Stimulated activated CD4-positive, alpha-beta T cell treated with anti-CD3 and anti-CD28 coated beads, Interleukin-4, amount 100 ng/mL, for 4 hours (primary cell): ENCODE measurements at regions not wholly inside any gene's neighbourhood (a gene's known extent, or its start where the extent isn't known, plus 50 kb on each side); places are given as distances from the start of the nearest gene placed in this dataset.

Source experiments
- DNase-seq, 2 experiments: peaks; one replicate each; pipeline ENCODE4 v3.0.0-alpha.2; 2020

DNA sequence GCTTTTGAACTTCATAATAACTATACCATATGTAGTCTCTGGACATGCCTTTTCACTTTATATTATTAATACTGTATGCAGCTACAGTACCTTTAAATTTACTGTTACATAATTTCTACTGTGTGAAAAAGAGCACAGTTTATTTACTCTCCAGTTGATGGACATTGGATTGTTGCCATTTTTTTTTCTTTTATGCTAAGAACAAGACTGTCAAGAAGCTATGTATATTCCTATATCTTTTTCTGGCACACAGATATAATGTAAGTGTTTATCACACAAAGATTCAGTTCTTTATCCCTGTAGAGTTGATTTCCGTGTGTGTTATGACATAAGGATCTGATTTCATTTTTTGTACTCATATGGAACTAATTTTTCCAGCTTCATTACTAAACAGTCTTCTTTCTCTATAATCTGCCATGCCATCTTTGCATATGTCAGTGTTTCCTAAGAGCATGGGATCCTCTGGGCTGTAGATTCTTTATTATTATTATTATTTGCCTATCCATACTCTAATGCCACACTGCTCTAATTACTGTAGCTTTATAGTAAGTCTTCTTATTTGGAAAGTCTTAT, 593.0 kb upstream of the ATP2B1 start:
- DNase-seq, result no peak

GRCh38 chr12:90301095-90301494, 592.5 kb upstream of the ATP2B1 start:
- DNase-seq, result no peak

GRCh38 chr12:90299666-90300065, 591.0 kb upstream of the ATP2B1 start:
- no peak for DNase-seq

GRCh38 chr12:90299121-90299520, 590.5 kb upstream of the ATP2B1 start:
- DNase-seq, result no peak

DNA sequence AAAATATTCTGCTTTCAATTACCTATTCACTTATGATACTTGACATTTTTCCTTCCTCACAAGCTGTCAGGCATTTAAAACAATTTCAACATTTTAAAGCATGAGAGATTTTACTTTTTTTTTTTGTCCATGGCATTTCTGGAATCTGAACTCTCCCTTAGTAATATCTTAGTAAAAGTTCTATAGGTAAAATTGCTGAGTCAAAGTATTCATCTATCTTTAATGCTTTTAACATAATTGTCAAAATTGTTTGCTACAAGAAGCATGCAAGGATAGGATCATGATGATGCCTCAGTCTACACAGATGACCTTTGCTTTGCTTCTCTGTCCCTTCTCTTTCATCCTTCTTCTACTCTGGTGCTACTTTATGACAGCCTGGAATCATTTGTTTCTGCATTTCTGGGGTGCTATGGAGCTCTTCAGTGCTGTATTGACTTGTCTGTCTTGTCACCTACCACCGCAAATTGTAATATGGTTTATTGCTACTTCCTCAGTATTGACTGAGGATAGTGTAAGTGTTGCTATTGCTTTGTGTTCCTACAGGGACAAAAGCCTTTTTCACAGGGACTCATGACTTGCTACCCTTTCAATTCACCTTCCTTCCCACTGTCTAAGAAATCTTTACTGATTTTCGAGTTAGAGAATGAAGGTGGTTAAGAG, 589.8 kb upstream of the ATP2B1 start:
- DNase-seq, result no peak

GRCh38 chr12:90295858-90296257, 587.2 kb upstream of the ATP2B1 start:
- no peak for DNase-seq

DNA sequence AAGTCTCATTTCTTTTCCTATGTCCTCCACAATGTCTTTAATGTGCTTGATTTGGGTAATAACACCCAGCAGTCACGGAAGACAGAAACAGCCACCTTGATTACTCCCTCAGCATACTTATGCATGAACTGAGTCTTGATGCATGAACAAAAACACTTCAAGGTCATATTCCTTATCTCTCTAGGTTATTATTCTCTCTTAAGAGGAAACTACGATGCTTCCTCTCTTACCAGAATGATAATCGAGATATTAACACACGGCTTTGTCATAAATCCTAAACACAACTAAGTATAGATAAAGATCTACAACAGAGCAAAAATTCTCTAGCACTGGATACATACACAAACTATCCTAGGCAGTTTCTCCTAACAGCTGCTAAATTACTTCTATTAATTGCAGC, 583.5 kb upstream of the ATP2B1 start:
- DNase-seq, result no peak

DNA sequence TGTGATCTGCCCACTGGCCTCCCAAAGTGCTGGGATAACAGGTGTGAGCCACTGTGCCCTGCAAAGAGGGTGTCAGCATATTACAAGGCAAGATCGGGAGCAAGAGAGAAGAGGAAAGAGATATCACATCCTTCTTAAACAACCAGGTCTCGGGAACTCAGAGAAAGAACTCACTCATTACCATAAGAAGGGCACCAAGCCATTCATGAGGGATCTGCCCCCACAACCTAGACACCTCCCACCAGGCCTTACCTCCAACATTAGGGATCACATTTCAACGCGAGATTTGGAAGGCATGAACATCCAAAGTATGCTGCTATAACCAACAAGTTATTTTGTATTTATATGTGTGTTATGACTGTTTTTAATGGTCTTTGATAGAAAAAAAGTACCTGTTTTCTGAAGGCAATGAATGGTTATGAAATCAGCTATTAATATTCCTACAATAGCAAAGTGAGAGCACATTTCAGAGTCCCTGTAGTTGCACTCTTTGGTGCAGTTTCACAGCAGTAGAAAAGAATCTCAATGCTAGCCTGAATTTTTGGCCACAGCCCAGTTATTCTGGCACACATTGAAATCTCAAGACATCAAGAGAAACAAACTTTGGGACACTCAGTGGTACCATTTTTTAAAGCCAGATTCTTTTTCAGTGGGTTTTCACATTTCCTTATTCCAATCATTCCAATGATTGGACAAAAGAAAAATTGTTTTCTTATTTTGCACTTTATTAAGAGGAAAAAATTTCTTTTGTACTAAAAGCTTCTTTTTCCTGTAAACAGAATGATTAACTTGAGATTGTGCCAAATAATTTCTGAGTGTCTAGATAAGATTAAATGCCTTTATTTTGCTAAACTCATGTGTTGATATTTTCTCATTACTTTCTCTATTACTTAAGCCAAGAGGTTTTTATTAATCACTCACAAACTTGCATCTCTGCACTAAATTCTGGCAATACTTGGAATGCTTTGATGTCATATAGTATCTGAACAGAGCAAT, 582.6 kb upstream of the ATP2B1 start:
- DNase-seq, result no peak

DNA sequence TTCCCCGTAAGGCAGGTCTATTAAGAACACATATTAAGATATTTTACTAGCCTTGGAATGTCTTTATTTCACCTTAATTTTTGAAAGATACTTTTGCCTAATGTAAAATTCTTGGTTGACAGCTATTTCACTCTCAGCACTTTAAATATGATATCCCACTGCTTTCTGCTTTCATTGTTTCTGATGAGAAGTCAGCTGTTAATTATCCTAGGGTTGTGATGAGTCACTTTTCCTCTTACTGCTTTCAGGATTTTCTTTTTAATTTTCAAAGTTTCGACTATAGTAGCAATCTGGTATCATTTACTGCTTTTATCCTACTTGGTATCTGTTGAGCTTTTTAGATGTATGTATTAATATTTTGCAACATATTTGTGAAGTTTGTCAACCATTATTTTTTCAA, 578.9 kb upstream of the ATP2B1 start:
- DNase-seq, result no peak

- no peak for DNase-seq
Measured at GRCh38 chr12:90281154-90281868, 572.7 kb upstream of the ATP2B1 start.

GRCh38 chr12:90280564-90281058, 572.0 kb upstream of the ATP2B1 start:
- no peak for DNase-seq

GRCh38 chr12:90280033-90280432, 571.4 kb upstream of the ATP2B1 start:
- DNase-seq, result no peak

DNA sequence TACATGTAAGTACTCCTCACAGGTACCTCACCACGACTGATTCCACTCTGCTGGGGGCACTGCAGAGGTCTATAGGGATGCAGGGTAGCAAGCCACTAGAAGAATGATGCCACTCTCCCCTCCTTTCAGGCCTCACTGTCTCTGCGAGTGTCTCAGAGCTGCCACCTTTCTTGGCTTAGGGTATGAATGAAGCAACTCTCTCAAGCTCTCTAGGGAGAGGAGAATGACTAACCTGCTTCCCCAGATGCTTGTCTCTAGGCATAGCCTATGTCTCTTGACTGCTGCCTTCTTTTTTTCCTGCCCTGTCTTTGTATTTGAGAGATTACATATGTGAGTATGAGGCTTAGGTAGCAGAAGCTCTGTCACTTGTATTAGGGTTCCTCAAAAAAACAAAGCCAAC, 566.5 kb upstream of the ATP2B1 start:
- DNase-seq, result no peak

DNA sequence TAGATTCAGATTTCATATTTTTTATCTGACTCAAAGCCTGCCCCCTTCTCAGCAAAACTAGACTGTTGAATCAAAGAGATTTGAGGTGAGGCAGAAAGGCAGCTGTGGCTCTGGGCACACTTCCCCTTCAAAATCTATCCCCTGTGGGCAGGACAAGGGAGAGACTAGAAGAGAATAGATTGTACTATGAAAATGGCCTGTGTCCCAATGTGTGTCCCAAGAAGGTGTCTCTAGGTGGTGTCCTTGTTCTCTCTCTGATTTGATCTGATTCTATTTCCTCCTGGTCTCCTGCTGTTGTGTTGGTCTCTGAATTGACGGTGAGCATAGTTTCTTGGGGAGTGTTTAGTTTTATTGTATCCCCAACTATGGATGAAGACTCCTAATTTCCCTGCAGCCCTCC, 565.8 kb upstream of the ATP2B1 start:
- no peak for DNase-seq

- no peak for DNase-seq
Measured at GRCh38 chr12:90268574-90268973, 559.9 kb upstream of the ATP2B1 start.

GRCh38 chr12:90262251-90262650, 553.6 kb upstream of the ATP2B1 start:
- no peak for DNase-seq

GRCh38 chr12:90261283-90261682, 552.6 kb upstream of the ATP2B1 start:
- DNase-seq, result no peak

DNA sequence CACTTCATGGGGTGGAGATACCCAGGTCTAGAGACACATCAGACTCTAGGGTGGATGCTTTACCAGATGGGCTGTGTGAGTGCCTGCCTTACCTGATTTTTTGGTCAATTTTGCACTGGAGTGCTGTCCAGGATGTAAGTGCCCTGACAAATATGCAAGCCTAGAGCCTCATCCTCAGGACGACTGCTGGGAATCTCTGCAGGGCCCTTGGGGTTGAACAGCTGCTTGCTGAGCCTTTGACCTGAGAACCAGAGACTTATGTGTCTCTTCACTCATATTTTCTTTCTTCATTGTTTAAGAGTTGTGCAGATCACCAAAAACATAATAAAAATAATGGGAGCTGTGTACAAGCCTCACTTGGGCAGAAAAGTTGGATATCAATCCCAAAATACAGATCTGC, 551.5 kb upstream of the ATP2B1 start:
- no peak for DNase-seq

- no peak for DNase-seq
Measured at GRCh38 chr12:90257927-90258624, 549.4 kb upstream of the ATP2B1 start.

DNA sequence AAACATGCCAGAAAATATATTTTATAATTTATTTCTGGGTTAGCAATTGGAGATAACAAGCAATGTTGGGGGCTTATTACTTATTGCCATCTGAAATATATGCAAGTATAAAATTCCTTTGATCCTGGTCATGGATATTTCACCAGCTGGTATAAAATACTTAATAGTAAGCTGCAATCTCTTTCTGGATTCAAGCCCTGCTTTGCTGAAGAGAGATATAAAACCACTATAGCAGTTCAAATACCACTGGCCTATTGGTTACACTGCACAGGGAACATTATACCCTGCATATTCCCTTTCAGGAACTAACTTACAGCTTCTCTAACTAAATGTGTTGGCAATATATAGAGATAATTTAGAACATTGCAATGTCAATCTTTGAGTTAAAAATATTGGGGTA, 546.2 kb upstream of the ATP2B1 start:
- DNase-seq, result no peak

DNA sequence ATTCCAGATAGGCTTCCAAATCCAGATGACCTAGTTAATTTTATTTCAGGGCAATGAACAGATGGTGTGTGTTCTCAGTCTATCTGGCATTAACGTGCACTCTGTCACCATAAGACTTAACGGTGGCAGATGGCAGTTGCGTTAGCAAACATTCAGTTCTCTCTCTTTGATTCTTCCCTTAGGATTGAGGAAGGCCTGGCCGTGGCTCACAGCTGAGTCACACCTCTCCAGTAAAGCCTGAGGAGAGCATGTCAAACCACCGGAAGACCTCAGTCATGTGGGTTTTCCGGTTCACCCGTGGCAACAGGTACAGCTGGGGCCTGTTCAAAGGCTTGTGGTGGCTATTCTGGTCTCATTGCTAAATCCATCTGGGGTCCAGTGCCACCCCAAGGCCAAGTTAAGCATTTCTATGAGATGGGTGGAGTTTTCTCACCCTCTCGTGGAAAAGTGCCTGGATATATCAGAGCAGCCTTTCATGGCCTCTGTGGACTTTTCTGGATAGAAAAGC, 545.1 kb upstream of the ATP2B1 start:
- DNase-seq, result peak in 1 of 2 experiments; percentile 7

DNA sequence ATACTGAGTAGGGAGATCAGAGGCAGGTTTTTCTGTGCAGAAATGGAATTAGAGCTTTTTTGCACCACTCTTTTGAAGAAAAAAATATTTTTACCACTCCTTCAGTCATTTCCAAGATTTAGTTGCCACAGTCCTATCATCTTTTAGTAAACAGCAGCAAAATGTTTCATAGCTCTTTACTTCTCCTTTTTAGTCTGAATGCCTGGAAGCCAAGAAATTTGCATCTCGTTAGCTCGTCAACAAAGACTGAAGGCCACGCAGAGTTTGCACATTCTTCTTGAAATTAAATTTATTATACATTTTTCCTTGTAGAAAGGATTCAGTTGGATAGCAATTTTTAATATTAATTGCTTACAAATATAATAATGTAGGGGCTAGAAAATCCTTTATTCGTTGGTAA, 544.5 kb upstream of the ATP2B1 start:
- no peak for DNase-seq
